A172 (cell line): ENCODE measurements at regions not wholly inside any gene's neighbourhood (a gene's known extent, or its start where the extent isn't known, plus 50 kb on each side); places are given as distances from the start of the nearest gene placed in this dataset.
"Not testable (repeated sequence)": the region's sequence is repeated elsewhere in the genome, so short reads cannot be mapped to it uniquely, and the experiment has no call there.

Experiments used
- DNase-seq: peaks from one replicate; pipeline ENCODE4 v3.0.0-alpha.2; 2015; ENCODE audit warnings: low spot score

GRCh38 chr2:228793116-228793515 lies 478.0 kb downstream of the PID1 start:
- no peak for DNase-seq

- no peak for DNase-seq
Observed at GRCh38 chr2:228786901-228787300, 484.2 kb downstream of the PID1 start.

GRCh38 chr2:228782281-228782680 lies 488.8 kb downstream of the PID1 start:
- no peak for DNase-seq

- no peak for DNase-seq
Observed at GRCh38 chr2:228777855-228778355, 493.2 kb downstream of the PID1 start.

- no peak for DNase-seq
Observed at GRCh38 chr2:228774548-228774947, 496.5 kb downstream of the PID1 start.

GRCh38 chr2:228771774-228772173 lies 499.3 kb downstream of the PID1 start:
- DNase-seq = no peak

- DNase-seq = no peak
Observed at GRCh38 chr2:228771315-228771714, 499.8 kb downstream of the PID1 start.

GRCh38 chr2:228768818-228769217 lies 502.3 kb downstream of the PID1 start:
- peak; percentile 90 for DNase-seq

GRCh38 chr2:228768141-228768540 lies 502.9 kb downstream of the PID1 start:
- DNase-seq = not testable (repeated sequence)

- peak; percentile 38 for DNase-seq
Observed at GRCh38 chr2:228767196-228767595, 503.9 kb downstream of the PID1 start.

GRCh38 chr2:228763379-228763981 lies 507.6 kb downstream of the PID1 start:
- no peak for DNase-seq

- DNase-seq = no peak
Observed at GRCh38 chr2:228762565-228762964, 508.5 kb downstream of the PID1 start.

GRCh38 chr2:228755661-228756060 lies 515.4 kb downstream of the PID1 start:
- DNase-seq = not testable (repeated sequence)

GRCh38 chr2:228747483-228747882 lies 523.6 kb downstream of the PID1 start:
- no peak for DNase-seq

- DNase-seq = no peak
Observed at GRCh38 chr2:228738671-228739380, 532.3 kb downstream of the PID1 start.

GRCh38 chr2:228735697-228736096 lies 535.4 kb downstream of the PID1 start:
- no peak for DNase-seq

- DNase-seq = peak; percentile 91
Observed at GRCh38 chr2:228731517-228731916, 539.6 kb downstream of the PID1 start.

GRCh38 chr2:228728961-228729360 lies 542.1 kb downstream of the PID1 start:
- peak; percentile 40 for DNase-seq

- DNase-seq = no peak
Observed at GRCh38 chr2:228725031-228725430, 543.5 kb upstream of the SPHKAP start.

- no peak for DNase-seq
Observed at GRCh38 chr2:228723599-228723998, 542.1 kb upstream of the SPHKAP start.

GRCh38 chr2:228722311-228722710 lies 540.8 kb upstream of the SPHKAP start:
- no peak for DNase-seq

- no peak for DNase-seq
Observed at GRCh38 chr2:228720895-228721294, 539.4 kb upstream of the SPHKAP start.

GRCh38 chr2:228709788-228710371 lies 528.4 kb upstream of the SPHKAP start:
- peak; percentile 32 for DNase-seq
